GM21528 (cell line): ENCODE measurements at regions not wholly inside any gene's neighbourhood (a gene's known extent, or its start where the extent isn't known, plus 50 kb on each side); places are given as distances from the start of the nearest gene placed in this dataset.
"Not testable (repeated sequence)": the region's sequence is repeated elsewhere in the genome, so short reads cannot be mapped to it uniquely, and the experiment has no call there.

Experiments
- ATAC-seq: cut with Tn5 transposase; IDR thresholded peaks from one replicate; pipeline ENCODE4 v1.9.1; 2021; ENCODE audit warnings: mild to moderate bottlenecking, moderate library complexity; ENCODE audit not compliant: unreplicated experiment, low FRiP score

DNA sequence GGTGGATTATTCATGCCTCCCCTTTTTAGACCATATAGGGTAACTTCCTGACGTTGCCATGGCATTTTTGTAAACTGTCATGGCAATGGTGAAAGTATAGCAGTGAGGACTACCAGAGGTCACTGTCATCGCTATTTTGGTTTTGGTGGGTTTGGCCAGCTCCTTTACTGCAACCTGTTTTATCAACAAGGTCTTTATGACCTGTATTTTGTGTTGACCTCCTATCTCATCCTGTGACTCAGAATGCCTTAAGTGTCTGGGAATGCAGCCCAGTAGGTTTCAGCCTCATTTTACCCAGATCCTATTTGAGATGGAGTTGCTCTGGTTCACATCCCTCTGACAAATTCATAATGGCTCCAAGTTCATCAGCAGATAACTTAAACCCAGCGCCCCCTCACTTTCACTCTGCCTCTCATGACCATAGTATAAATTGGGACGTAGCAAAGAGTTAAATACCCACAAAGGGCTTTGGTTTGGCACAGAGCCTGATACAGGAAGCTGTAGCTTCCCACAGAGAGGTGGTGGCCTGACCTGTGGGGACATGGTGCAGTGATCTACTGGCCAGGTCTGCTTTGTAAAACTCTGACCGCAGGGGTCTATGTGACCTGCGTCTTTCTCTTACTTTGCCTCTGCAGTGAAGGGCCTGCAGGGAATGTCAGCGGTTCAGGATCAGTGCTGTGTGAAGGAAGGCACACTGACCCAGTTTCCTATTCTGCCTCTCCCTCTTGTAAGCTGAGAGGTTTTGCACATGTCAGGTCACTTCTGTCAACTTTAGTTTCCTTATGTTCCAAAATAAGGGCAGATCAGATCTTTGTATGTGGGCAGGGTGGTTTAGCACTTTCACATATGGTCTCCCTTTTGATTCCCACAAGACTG is 78.1 kb upstream of the ZNF644 start:
- ATAC-seq = no peak

DNA sequence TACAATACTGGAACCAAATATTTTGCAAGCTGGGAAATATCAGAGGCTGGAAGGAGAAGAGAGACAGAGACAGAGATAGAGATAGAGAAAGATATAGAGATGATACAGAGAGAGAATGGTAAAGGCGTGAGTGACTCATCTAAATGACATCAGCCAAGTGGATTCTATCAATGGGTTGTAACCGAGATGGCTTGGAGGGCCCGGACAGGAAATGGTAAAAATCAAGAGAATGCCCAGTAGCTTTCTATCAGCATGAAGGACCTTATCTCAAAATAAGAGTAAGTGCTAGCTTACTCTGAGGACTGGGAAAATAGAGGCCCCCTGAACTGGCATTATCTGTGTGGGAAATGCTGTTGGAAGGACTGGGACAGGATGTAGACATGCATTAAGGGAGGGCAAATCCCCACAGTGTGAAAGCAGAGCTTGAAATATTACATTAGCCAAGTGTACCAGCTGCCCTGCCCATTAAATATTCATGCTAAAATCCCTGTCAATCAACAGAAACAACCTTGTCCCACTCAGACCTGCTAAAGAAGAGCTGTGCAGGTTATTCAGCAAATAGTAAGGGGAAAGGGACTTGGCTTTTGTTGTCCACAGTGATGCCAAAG is 76.6 kb upstream of the ZNF644 start:
- no peak for ATAC-seq

DNA sequence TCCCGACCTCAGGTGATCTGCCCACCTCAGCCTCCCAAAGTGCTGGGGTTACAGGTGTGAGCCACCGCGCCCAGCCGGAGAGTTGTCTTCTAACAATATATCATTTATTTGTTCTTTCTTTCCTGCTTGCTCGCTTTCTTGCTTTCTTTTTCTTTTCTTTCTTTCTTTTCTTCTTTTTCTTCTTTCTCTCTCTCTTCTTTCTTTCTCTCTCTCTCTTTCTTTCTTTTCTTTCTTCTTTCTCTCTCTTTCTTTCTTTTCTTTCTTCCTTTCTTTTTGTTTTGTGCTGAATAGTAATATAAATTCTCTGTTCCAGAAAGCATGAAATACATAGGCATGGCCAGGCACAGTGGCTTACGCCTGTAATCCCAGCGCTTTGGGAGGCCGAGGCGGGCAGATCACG is 73.5 kb upstream of the ZNF644 start:
- not testable (repeated sequence) for ATAC-seq

DNA sequence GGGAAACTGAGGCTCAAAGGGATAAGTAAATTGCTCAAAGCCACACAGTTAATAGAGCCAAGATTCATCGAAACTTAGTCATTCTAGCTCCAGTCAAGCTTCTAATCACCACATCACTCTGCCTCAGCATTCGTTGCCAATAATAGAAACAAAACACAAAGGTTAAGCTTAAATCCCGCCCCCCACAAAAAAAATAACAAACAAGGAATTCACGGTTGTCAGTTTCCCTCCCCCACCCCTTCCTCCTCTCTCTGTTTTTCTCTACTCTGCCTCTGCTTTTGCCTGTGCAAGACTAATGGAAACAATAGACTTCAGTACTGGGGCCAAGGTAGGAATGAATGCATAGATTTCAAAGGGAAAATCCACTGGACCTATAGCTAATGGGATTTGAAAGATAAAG is 70.7 kb upstream of the ZNF644 start:
- no peak for ATAC-seq

DNA sequence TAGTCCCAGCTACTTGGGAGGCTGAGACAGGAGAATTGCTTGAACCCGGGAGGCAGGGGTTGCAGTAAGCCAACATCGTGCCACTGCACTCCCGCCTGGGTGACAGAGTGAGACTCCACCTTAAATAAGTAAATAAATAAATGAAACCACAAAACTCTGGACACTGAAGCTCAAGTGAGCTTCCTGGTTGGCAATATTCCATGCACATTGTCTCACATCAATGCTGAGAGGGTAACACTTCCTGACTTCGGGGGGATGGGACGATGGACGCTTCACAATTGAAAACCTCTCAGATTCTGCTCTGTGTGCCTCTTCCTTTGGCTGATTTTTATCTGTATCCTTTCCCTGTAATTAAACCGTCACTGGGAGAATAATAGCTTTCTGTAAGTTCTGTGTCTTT is 70.0 kb upstream of the ZNF644 start:
- ATAC-seq = no peak

DNA sequence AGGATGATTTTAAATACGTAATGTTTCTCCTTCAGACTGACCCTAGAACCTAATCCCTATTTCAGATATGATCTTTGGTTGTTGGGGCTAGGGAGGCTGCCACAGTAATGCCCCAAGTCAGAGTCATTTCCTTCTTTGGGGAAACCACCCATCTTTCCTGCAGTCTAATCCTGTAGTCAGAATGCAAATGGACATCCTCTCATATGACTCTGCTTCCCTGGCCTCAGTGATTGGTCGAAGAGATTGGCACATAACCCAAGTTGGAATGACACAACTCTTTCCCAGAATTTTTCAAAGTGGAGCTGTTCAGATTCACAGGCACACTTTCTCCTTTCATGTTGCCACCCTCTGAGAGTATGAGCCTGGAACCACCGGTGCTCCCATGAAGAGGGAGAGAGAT is 58.8 kb upstream of the ZNF644 start:
- no peak for ATAC-seq

DNA sequence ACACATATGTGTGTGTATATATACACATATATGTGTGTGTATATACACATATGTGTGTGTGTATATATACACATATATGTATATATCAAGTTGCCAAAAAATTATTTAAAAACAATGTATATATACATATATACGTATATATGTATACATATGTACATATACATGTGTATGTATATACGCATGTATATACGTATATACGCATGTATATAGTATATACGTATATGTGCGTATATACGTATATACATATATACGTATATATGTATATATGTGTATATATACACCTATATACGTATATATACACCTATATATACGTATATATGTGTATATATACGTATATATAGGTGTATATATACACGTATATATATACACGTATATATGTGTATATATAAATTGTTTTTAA is 57.0 kb upstream of the ZNF644 start:
- no peak for ATAC-seq

DNA sequence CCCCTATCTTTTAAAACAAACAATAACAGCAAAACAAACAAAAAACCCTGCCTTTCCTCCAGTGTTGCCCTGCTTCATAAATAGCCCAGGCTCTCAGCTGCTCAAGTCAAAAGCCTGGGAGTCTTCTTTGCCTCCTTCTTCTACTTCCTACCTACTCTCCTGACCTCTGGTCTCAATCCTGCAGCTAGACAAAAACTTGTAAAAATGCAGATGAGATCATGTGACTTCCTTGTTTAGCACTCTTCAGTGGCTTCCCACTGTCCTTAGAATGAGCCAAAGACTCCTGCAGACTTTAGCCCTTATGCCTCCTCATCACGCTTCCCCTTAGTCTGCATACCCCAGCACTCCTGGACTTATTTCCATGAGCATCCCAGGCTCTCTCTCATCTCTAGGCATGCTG is 55.0 kb upstream of the ZNF644 start:
- ATAC-seq = no peak

DNA sequence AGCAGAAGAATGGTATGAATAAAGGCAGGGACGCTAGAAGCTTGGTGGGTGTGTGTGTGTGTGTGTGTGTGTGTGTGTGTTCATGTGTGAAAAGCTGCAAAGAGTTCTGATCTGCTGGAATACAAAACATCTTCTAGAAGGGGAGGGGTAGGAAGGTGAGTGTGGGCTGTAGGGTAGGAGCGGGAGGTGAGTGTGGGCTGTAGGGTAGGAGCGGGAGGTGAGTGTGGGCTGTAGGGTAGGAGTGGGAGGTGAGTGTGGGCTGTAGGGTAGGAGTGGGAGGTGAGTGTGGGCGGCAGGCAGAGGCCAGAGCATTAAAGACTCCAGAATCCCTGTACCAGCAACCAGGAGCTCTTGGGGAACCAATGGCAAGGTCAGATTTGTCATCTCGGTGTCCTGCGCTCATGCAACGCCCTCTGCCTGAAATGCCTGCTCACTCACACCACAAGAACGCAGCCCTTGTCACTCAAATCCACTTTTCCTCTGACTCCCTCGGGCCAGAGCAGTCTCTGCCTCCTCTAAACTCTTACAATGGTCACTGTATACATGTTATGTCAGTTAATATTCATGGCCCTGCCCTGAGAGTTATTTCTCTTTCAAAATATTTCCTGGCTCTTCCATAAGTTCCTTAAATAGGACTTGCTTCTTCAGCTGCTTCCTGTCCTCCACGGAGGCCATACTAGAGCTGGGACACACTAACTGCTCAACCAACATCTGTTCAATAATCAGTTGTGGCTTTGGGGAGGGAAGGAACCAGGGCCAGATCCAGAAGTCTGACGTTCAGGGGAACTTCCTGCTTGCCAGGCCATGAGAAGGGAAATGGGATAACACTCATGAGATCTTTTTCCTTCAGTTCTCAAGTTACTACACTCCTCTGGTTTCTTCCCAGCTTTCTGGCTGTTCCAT is 53.6 kb upstream of the ZNF644 start:
- no peak for ATAC-seq

DNA sequence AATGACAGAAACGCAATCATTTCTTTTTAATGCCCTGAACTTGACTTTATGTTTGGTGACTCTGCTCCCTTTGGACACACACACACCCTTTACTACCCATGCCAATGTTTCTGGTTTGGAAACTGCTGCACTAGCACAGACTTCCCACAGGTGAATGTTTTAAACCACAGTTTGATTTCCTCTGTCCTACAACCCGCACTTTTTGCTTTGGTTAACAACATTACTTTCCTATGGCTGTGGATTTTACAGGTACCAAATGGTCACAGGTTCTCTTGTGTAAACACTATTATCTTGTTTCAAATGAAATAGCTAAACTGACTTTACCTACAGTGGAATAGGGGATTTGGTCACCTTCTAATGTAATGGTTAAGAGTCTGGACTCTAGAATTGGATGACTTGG is 51.5 kb upstream of the ZNF644 start:
- ATAC-seq = no peak

DNA sequence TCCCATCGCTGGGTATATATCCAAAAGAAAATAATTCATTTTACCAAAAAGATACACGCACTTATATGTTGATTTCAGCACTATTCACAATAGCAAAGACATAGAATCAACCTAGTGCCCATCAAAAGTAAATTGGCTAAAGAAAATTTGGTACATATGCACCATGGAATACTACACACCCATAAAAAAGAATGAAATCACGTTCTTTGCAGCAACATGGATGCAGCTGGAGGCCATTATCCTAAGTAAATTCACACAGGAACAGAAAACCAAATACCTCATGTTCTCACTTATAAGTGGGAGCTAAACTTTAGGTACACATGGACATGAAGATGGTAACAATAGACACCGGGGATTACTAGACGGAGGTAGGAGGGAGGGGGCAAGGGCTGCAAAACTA is 50.0 kb upstream of the ZNF644 start:
- ATAC-seq = no peak
